ENCODE measurements at regions not wholly inside any gene's neighbourhood (a gene's known extent, or its start where the extent isn't known, plus 50 kb on each side); places are given as distances from the start of the nearest gene placed in this dataset.
"Not testable (repeated sequence)": the region's sequence is repeated elsewhere in the genome, so short reads cannot be mapped to it uniquely, and the experiment has no call there.

- DNase-seq, result no peak
Measured at GRCh38 chr9:21605489-21605931, 123.4 kb upstream of the IFNE start.

- DNase-seq, result no peak
Measured at GRCh38 chr9:21607576-21607975, 125.5 kb upstream of the IFNE start.

GRCh38 chr9:21608200-21608599 lies 126.1 kb upstream of the IFNE start:
- no peak for DNase-seq

- DNase-seq, result no peak
Measured at GRCh38 chr9:21609506-21609905, 127.4 kb upstream of the IFNE start.

- no peak for DNase-seq
Measured at GRCh38 chr9:21611891-21612290, 129.8 kb upstream of the IFNE start.

GRCh38 chr9:21615018-21615417 lies 132.9 kb upstream of the IFNE start:
- DNase-seq, result no peak

GRCh38 chr9:21615446-21615845 lies 133.3 kb upstream of the IFNE start:
- DNase-seq, result no peak

GRCh38 chr9:21616082-21616778 lies 134.1 kb upstream of the IFNE start:
- no peak for DNase-seq

GRCh38 chr9:21624675-21625644 lies 142.8 kb upstream of the IFNE start:
- no peak for DNase-seq

GRCh38 chr9:21626493-21626892 lies 144.4 kb upstream of the IFNE start:
- no peak for DNase-seq

GRCh38 chr9:21628954-21629353 lies 146.8 kb upstream of the IFNE start:
- DNase-seq, result not testable (repeated sequence)

- no peak for DNase-seq
Measured at GRCh38 chr9:21634951-21635350, 152.8 kb upstream of the IFNE start.

GRCh38 chr9:21638104-21638503 lies 156.0 kb upstream of the IFNE start:
- DNase-seq, result no peak

GRCh38 chr9:21653091-21653490 lies 149.3 kb upstream of the MTAP start:
- no peak for DNase-seq

- DNase-seq, result no peak
Measured at GRCh38 chr9:21653589-21653988, 148.8 kb upstream of the MTAP start.

- DNase-seq, result no peak
Measured at GRCh38 chr9:21656776-21657674, 145.4 kb upstream of the MTAP start.

GRCh38 chr9:21657966-21658667 lies 144.3 kb upstream of the MTAP start:
- no peak for DNase-seq

- no peak for DNase-seq
Measured at GRCh38 chr9:21660976-21661375, 141.5 kb upstream of the MTAP start.

GRCh38 chr9:21661626-21662025 lies 140.8 kb upstream of the MTAP start:
- DNase-seq, result no peak

- DNase-seq, result no peak
Measured at GRCh38 chr9:21668516-21668915, 133.9 kb upstream of the MTAP start.

GRCh38 chr9:21669701-21670100 lies 132.7 kb upstream of the MTAP start:
- DNase-seq, result no peak

- DNase-seq, result no peak
Measured at GRCh38 chr9:21670374-21670773, 132.1 kb upstream of the MTAP start.

Data from DMS 273 treated with DMSO at 0.1 percent for 48 hours (cell line).